ENCODE measurements at regions not wholly inside any gene's neighbourhood (a gene's known extent, or its start where the extent isn't known, plus 50 kb on each side); places are given as distances from the start of the nearest gene placed in this dataset.
"Not testable (repeated sequence)": the region's sequence is repeated elsewhere in the genome, so short reads cannot be mapped to it uniquely, and the experiment has no call there.

DNA sequence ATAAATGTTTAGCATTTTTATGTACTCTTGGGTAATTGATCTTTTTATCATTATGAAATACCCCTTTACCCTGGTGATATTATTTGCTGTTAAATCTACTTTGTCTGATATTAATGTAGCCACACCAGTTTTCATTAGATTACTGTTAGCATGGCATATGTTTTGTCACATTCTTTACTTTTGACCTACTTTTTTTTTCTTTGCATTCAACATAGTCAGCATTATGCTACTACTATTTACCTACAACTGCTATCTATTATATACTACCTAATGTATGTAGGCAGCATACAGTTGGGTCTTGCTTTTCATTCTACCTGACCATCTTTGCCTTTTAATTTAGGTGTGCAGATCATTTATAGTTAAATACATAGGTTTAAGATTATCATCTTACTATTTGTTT lies 1429.6 kb upstream of the ALCAM start:
- no peak for DNase-seq

DNA sequence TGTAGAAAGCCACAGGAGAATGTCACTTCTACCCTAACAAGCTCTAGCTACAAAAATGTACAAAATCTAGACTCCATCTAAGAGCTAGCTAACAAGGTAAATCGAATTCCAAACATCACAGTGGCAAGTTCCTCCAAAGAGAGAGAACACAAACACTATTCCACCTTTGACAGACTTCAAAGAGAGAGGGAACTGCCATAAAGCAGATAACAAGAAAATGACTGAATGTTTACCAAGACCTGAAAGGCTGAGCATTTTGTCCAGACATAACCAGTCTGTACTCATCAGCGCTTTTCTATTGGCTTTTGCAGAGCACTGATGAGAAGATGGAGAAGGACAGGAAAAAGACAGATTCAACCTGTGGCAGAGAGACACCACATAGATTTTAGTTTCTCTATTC lies 1419.6 kb upstream of the ALCAM start:
- DNase-seq = no peak

DNA sequence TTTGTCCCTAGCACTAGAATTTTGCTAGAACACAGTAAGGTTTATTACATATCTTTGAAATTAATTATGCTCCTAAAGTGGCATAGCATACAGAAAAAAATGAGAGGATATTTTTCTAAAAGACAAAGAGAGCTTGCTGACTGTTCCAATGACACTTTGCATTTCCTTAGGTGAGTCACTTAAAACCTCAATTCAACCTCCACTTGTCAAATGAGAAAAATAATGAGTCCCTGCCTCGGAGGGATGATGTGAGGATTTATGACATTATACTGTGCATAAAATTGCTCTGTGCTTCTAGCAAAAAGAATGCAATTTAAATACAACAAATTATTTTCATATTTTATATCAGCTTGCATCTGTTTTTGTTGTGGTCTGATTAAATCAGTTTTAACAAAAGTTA lies 1417.0 kb upstream of the ALCAM start:
- DNase-seq = no peak

DNA sequence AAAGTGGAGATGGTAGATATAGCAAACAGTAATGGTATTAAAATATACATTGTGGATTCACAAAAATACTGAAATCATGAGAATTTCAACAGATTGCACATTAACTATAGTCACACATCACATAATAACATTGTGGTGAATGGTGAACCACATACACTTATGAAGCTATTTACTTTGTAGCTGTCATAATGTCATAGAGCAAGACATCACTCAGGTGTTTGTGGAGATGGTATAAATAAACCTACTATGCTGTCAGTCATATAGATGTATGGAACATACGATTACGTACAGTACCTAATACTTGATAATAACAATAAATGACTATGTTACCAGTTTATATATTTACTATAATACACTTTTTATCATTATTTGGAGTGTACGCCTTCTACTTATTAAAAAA lies 1416.0 kb upstream of the ALCAM start:
- DNase-seq = no peak

DNA sequence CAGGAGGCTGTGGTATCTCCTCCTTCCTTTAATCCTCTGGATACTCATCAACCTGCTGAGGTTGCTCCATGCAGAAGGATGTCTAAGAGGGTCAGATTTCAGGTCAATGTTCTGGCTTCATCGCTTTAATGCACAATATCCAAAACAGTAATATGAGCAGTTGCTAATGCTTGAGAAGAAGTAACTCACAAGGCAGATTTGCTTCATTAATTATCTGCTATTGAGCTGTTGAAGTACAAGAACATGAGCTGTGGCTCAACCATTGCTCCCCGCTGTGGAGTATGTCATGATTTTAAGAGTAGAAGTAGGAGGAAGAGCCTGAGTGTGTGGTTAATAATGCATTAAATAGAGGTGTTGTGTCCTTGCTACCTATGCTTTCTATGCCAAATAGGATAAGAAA lies 1412.9 kb upstream of the ALCAM start:
- no peak for DNase-seq

DNA sequence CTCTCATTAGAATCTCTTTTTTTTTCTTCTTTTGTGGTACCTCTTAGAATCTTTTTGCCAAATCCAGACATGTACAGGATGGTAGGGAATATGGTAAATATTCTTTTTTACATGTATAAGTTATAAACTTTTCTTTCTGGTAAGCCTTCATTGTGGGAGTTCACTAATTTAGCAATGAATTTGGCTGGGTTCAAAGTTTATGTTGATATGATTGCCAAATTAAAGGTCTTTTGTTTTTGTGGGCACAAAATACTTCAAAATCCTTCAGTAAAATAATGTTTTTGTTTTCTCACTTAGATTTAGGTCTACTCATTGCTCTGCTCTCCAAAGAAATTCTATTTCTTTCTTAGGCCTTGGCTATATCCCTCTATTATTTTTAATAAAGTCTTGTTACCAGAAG lies 1405.9 kb upstream of the ALCAM start:
- no peak for DNase-seq

DNA sequence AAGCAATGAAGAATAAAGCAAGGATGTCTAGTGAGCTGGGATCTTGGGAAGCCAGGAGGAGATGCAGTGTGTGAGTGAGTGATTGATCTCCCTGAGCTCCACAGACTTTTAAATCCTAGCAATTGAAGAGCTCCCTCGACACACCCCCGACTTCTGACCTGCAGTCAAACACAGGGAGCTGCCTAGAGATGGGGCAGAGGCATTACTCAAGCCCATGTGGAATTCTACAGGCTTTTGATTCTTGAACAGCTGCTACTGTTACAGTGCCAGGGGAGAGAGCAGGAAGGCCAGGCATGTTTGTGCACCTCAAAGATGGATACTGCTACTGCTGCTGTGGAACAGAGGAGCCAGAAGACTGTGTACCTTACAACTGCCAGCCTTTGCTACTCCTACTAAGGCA lies 1403.1 kb upstream of the ALCAM start:
- DNase-seq = no peak

DNA sequence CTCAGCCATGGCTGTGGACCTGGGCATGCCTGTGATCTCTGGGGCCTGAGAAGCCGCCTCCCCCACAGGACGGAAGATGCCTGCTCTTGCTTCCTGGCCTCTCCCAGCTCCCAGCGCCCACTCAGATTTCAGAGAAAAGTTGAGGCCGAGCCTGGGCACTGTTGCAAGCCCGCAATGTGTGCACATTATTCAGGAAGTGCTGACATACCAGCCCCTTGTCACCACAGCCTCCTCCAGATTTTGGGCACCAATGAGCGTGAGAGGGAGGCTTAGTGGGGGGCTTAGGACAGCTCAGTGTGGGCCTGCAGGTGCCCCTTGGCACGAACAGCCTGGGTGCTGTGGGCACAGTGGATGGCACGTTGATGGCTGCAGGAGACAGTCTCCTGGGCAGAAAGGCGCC lies 1400.9 kb upstream of the ALCAM start:
- DNase-seq = no peak

DNA sequence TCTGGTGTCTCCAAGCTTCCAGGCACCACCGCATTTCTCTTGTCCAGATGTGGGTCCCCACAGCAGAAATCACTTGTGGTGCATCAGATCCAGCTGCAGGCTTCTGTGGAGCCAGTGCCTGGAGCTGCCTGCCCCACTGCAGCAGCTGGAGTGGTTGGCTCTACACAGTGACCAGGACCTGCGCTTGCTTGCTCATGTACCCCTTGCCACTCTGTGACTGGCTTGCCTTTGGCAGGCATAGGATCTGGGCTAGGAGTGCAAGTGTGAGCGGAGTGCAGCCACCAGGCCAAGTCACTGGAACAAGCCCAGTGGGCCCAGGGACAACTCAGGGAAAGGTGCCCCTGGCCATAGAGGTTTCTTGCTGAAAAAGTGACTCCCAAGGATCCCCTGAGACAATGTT lies 1400.0 kb upstream of the ALCAM start:
- no peak for DNase-seq

DNA sequence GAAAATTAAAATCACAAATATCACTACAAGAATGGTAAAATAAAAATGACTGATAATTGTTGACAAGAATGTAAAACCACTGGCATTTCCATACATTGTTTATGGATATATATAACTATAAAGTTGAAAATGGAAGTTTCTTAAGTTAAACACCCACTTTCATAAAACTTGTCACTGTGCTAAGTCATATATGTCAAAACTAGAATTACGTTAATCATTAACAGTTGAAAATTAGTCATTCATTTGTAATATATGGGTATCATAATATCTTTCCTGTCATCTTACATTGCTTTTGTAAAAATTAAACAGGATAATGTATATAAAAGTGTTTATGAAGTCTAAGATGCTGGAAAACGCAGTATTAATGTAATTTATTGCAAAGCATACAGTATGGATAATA lies 1398.6 kb upstream of the ALCAM start:
- no peak for DNase-seq

DNA sequence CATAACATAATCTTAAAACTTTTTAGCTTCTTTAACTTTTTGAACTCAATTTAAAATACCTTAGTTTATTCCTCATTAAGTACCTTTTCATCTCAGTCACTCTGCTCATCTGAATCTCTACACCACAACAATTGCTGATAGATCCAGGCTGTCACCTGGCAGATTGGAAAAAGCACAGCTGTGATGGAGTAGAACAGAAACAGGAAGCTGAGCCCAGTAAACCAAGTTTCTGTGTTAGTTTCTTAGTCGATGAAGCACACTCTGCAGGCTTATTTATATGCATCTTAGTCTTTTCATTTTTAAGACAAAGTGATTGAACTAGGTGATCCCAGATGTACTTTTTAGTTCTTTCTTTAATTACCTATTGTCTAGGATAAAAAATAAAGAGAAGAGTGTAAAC lies 1398.0 kb upstream of the ALCAM start:
- DNase-seq = no peak

DNA sequence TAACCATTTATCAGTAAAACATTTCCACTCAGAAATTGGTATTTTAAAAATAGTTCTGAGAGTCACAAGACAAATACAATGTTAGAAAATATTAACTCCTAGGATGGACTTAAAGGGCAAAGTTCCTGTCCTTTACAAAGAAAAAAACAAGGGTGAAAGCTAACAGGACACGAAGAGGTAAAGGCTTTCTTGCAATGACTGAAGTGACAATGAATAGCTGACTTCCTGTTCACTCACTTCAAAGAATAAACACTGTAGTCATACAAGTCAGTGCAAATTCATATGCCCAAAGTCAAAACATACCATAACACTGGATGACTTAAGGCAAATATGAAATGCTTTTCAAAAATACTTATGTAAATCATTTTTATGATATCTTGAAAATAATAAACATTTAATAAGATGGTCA lies 1389.8 kb upstream of the ALCAM start:
- DNase-seq = no peak

DNA sequence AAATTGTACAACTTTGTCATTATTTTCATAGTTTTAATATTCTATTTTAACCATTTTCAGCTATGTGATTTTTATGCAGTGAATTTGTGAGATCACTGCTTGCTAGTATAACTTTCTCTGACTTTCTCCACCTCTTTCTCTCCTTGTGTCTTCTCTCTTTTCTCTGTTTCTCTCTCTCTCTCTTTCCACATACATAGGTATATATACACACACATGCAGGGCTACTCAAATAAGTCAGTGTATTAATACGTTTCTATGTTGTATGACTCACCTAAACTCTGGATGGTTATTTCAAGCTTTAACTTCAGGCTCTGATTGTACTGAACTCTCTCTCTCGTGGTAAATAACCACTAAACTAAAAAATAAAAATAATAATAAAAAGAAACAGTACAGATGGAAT lies 1389.3 kb upstream of the ALCAM start:
- DNase-seq = no peak

DNA sequence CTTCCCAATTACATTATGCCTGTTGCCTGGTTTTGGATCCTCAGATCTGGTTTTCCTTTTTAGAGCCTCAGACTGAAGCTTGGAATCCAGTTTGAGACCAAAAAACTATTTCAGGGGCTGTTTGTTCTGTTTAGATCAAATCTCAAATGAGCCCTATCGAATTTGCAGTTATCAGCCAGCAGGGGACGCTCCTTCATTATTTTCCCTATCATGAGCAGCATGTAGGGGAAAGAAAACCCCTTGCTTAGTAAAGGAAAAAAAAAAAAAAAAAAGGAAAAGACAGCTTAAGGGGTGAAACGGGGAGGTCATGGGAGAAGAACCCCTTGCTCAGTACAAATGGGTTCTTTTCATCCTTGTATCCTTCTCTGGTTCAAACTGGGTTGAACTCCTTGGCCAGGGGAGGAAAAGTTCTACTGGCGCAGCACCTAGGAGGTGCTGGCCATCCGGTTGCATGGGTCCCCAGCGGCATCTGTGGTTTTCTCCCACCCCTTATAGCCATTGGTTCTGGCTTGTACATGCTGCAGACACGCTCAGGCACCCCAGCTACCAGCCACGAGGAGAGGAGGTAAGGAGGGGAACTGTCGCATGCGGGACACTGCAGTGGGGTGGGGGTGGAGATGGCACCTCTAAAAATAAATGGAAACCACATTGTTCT lies 1375.1 kb upstream of the ALCAM start:
- DNase-seq = no peak

DNA sequence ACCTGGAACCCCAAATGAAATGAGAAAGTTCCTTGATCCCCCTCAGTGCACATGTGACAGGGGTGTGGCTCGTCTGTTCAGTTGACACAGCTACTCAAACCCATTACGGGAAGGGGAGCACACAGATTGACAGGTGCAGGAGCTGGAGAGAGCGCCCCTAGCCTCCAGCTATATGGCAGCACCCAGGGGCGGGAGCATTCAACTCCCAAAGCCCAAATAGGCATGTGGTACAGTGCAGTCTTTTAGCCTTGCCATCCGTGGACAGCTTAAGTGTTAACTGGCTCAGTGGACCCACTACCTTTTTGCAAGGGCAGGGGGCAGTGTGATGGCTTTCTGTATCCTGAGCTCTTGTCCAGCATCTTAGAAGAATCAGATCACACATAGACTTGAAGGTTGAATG lies 1374.2 kb upstream of the ALCAM start:
- no peak for DNase-seq

DNA sequence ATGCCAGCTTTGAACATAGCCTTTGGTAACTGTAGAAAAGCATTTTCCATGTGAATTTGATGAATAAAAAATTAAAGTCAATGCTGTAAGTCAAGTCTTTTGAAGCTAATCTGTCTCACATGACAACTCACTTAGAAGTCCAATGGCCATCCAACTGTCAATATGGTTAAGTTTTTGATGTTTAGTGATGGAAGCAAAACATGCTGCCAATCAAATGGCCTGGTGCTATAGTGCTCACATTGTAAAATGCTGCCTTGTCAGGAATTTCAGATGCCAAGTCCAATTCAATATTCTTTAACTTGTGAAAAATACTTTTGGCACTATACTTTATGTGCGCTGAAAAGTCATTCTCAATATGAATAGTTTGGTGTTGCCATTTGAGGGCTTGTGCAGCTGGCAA lies 1361.8 kb upstream of the ALCAM start:
- no peak for DNase-seq

DNA sequence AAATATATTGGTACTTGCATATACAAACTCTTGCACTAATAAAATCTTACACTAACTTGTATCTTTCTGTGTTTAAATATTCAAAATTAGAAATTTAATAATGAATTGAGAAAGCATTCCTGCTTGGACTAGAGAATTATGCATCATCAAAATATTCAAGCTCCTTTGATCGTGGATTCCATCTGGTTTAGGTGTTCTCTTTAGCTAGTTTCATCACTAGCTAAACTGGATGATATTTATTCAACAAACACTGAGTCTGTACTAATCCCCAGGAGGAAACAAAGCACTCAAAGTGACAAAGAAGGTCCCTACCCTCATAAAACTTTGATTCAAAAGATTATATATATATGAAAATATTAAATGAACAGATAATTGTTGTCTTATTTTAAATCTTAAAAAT lies 1360.9 kb upstream of the ALCAM start:
- DNase-seq = no peak

DNA sequence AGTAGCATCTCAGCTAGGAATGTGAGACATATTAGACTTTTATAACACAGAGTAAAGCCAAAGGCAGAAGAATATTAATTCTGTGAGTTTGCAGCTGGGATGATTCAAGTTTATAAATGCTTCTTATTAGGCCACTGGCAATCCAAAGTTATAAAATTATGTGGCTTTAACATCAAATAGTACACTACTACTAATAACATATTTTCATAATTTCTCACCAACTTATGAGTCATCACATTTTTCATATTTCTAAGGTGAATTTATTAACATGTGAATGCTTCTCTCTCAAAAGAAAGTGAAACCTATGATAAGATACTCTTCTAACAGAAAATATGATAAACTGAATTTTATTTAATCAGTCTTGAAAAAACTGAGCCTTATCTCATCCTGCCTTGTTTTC lies 1348.2 kb upstream of the ALCAM start:
- no peak for DNase-seq

DNA sequence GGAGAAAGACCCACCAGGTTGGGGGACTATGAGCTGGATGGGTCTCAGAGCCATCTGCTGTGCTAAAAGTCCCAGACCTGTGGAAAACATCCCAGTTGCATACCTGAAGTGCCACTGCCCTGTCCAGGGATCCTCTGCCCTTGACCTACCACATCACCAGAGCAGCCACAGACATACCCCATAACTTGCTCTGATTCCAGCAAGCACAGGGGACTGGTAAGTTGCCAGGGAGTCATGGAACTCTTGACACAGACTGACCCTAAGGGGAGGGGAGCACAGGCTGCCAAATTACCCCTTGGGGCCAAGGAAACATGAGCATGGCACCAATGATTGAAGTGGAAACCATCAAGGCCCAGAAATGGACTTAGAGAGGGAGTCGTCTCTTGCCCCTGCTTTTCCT lies 1335.1 kb upstream of the ALCAM start:
- no peak for DNase-seq

DNA sequence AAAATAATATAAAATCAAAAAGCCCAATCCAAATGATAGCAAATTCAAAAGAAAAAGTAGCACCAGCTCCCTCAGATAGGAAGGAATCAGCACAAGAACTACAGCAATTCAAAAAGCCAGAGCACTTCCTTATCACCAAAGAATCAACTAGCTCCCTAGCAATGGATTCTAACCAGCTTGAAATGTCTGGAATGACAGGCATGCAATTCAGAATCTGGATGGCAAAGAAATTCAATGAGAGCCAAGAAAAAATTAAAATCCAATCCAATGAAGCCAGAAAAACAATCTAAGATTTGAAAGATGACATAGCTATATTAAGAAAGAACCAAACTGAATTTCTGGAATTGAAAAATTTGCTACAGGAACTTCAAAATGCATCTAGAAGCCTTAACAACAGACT lies 1334.4 kb upstream of the ALCAM start:
- DNase-seq = no peak

DNA sequence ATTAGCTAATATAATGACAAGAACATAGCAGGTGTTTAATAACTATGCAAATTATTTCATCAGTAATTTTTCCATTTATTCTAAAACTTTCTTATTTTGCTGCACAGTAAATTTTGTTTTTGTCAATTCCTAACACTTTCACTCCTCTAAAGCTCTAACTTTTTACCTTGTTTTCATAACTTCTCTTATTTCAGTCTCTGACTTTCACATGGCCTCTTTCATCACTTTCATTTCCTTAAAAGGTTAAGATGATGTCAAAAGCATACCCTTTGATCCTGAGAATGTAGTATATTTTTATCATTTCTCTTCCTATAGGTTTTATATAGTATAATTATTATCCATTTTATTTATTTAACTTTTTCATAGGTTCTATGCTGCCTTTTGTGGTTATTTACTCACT lies 1325.8 kb upstream of the ALCAM start:
- no peak for DNase-seq

DNA sequence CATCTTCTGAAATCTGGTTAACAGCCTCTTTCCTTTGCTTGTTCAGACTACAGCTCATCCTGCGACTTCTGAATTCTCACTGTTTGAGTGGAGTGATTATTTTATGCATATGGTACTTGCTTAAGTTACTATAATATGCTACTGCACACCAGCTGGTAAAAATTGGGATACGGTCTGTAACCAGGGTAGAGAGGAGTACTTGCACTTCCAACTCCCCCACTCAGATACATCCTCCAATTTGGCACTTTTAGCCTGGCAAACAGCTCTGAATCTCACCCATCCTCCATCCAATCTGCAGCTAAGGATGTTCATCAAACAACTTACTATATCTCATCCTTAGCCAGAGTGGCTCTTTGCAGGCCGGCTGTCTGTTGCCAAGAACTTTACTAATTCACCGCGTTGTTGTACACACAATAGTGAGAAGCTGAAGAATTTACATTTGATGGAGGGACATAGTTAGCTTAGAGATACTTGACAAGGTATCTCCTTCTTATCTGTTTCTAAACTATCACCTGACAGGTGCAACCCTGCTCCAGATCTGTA lies 1323.6 kb upstream of the ALCAM start:
- not testable (repeated sequence) for DNase-seq

DNA sequence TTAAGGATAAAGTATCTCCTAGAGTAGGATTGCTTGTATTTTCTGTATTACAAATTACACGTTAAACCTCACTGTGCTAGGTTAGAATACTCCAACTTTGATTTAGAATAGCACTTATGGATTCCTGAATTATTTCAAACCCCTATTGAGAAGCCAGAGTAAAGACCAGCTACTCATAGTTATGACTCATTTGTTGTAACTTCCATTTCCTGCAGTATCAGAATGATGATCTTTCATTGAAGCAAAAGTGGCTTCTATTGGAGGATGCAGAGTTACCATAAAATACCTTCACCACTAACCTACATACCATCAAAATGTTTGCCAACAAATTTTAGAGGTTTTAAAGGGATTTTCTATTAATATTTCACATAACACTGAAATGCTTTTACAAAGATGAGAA lies 1322.7 kb upstream of the ALCAM start:
- no peak for DNase-seq

DNA sequence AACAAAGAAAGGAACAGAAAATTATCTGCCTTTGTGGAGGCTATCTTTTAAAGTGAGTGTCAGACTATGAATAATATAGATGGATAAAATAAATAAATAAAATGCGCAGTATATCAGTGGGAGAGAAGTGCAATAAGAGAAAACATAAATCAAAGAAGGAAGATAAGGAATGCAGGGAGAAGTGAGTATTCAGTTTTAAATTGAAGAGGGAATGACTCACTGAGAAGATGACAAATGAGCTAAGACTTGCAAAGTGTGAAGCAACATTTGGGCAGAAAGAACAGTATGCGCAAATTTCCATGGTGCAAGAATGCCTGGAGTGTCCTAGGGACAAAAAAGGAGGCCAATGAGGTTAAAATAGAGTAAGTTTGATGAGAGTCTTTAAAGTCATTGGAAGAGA lies 1300.1 kb upstream of the ALCAM start:
- no peak for DNase-seq

DNA sequence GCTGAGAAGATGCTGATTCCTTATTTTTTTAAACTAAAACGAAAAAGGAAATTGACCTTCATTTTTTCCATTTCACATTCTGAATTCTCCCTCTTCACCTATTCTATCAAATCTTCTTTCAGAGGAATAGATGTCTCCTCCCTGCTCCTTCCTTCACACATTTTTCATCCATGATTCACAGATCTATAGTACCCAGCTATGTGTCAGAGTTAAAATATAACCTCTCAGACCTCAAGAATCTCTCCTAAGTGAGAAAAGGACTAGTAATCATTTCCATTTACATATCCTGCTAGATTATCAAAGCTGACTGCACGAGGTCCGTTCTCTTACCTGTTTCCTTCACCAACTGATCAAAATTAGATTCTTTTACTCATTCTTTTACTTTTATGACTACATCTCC lies 1297.6 kb upstream of the ALCAM start:
- DNase-seq = no peak

DNA sequence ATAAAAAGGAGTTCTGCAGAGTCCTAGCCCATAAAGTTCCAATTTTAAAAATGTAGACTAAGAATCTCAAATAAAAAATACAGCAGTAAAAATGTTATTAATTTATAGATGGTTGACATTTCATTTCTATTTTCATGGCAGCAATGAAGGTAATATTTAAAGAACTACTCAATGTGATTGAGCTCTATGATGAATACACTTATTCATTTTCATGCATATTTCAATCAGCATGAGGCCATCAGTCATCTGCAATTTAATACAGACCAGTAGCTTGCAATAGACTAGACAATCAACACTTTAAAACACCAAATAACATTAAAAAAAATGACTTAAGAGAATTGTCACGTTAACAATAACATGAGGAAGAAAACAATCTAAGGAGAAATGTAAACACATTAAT lies 1295.8 kb upstream of the ALCAM start:
- DNase-seq = no peak

Measured in activated CD4-positive, alpha-beta T cell treated with anti-CD3 and anti-CD28 coated beads for 4 hours (primary cell).